PC-9 (cell line): ENCODE measurements at regions not wholly inside any gene's neighbourhood (a gene's known extent, or its start where the extent isn't known, plus 50 kb on each side); places are given as distances from the start of the nearest gene placed in this dataset.
A peak's percentile ranks its signal among the peaks of the same experiment; 100 is the strongest.

Experiments used
- BruUV-seq: library from RNA; stranded (reverse); fragments of 400-500 nt; replicated peaks from 2 replicates; lab custom pipeline; 2021; lab: Mats Ljungman, UMichigan
- CTCF ChIA-PET: fragments of 300-600 bp; sonication (Branson Sonifier 250); formaldehyde crosslinking; loops from one replicate; lab custom pipeline; 2022; ENCODE audit warnings: antibody characterized with exemption; lab: Charles Lee
- POLR2A ChIA-PET: fragments of 300-600 bp; sonication (Branson Sonifier 250); formaldehyde crosslinking; loops from one replicate; lab custom pipeline; 2022; ENCODE audit warnings: antibody characterized with exemption; ENCODE audit not compliant: unreplicated experiment; lab: Charles Lee
- DNase-seq, 2 experiments: peaks; one replicate each; pipeline versions ENCODE4 v3.0.0 to v3.0.0-alpha.2; 2015 to 2022; ENCODE audit warnings: mixed read lengths in 1 of 2
- H2AFZ ChIP-seq: fragments of 200-600 bp; sonication (generic); 2 replicates; pipeline ENCODE4 v1.8.1; 2017; ENCODE audit warnings: antibody characterized with exemption
- H3F3A ChIP-seq: fragments of 200-600 bp; sonication (generic); 2 replicates; pipeline ENCODE4 v1.8.1; 2017; ENCODE audit warnings: antibody characterized with exemption, mild to moderate bottlenecking, low read depth; ENCODE audit not compliant: insufficient read depth
- H3K27ac ChIP-seq: fragments of 200-600 bp; sonication (generic); 2 replicates; pipeline ENCODE4 v1.6.1; 2016; ENCODE audit warnings: mixed run types
- H3K27me3 ChIP-seq: fragments of 200-600 bp; sonication (generic); 2 replicates; pipeline ENCODE4 v1.6.1; 2016; ENCODE audit warnings: low read depth, mixed run types; ENCODE audit not compliant: insufficient read depth
- H3K36me3 ChIP-seq: fragments of 200-600 bp; sonication (generic); 2 replicates; pipeline ENCODE4 v1.6.1; 2016; ENCODE audit warnings: low read depth, mixed run types
- H3K4me1 ChIP-seq: fragments of 200-600 bp; sonication (generic); replicated peaks from 2 replicates; pipeline ENCODE4 v1.6.1; 2016; ENCODE audit warnings: mixed run types; ENCODE audit not compliant: insufficient read depth
- H3K4me2 ChIP-seq: fragments of 200-600 bp; sonication (generic); 2 replicates; pipeline ENCODE4 v1.6.1; 2017; ENCODE audit warnings: mixed run types
- H3K4me3 ChIP-seq: fragments of 200-600 bp; sonication (generic); 2 replicates; pipeline ENCODE4 v1.6.1; 2016; ENCODE audit warnings: mixed run types
- H3K79me2 ChIP-seq: fragments of 200-600 bp; sonication (generic); 2 replicates; pipeline ENCODE4 v1.6.1; 2017; ENCODE audit warnings: low read depth, mixed run types
- H3K9me2 ChIP-seq: fragments of 200-600 bp; sonication (generic); 2 replicates; pipeline ENCODE4 v1.8.1; 2017; ENCODE audit warnings: mild to moderate bottlenecking; ENCODE audit not compliant: insufficient read depth
- H3K9me3 ChIP-seq: fragments of 200-600 bp; sonication (generic); 2 replicates; pipeline ENCODE4 v1.8.1; 2016; ENCODE audit warnings: low read depth; ENCODE audit not compliant: insufficient read depth
- H4K20me1 ChIP-seq: fragments of 200-600 bp; sonication (generic); 2 replicates; pipeline ENCODE4 v1.8.1; 2017; ENCODE audit not compliant: insufficient read depth
- EZH2 ChIP-seq: fragments of 200-600 bp; sonication (generic); IDR thresholded peaks from 2 replicates; pipeline ENCODE4 v1.8.0; 2017; ENCODE audit warnings: antibody characterized with exemption, low read depth
- intact Hi-C: fragments of 100-400 bp; cut with micrococcal nuclease; formaldehyde crosslinking; loops from one replicate; pipeline ENCODE4 v1.10.0; 2022; ENCODE audit not compliant: unreplicated experiment
- TF ChIP-seq, protein P1 (sequence below): fragments of 200-600 bp; sonication (generic); conservative IDR thresholded peaks from 2 replicates; pipeline ENCODE4 v1.6.1; 2017; ENCODE audit warnings: mixed run types, antibody characterized with exemption, mild to moderate bottlenecking, moderate library complexity

DNA sequence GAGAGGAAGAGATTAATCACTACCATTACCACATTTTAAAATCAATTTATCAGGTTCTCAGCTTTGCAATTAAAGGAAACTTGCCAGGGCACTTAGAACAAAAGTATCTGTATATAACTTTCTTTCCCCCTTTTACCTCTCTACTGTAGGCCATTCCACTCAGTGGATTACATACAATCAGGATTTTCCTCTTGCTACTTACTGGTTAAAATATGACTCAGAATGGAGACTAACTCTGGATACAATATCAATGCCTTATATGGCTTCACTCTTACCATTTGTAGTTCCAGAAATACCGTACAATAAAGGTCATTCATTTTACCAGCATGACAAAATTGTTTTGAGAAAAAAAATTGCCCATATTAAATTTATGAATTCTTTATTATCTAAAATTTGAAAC, 706.8 kb downstream of the KCNA4 start:
- H3K9me2 ChIP-seq = peaks cover 7% of the 10 kb centered on the region; the same call in 1 of the 2 replicates
- H3K79me2 ChIP-seq = no peaks in the 10 kb centered on the region
- H3K36me3 ChIP-seq = no peaks in the 10 kb centered on the region
- no peak overlapping the region for H3K4me2 ChIP-seq
- DNase-seq = no peak
- H3K27me3 ChIP-seq = no peaks in the 10 kb centered on the region
- H3K4me1 ChIP-seq = no peaks in the 10 kb centered on the region
- ChIA-PET POLR2A (no interaction called here), CTCF (no interaction called here)
- peak overlapping the region; percentile 2; the same call in 1 of the 2 replicates for H2AFZ ChIP-seq
- BruUV-seq = no TSS peak
- TF ChIP-seq EZH2 = no peak
- TF ChIP-seq, protein P1, sequence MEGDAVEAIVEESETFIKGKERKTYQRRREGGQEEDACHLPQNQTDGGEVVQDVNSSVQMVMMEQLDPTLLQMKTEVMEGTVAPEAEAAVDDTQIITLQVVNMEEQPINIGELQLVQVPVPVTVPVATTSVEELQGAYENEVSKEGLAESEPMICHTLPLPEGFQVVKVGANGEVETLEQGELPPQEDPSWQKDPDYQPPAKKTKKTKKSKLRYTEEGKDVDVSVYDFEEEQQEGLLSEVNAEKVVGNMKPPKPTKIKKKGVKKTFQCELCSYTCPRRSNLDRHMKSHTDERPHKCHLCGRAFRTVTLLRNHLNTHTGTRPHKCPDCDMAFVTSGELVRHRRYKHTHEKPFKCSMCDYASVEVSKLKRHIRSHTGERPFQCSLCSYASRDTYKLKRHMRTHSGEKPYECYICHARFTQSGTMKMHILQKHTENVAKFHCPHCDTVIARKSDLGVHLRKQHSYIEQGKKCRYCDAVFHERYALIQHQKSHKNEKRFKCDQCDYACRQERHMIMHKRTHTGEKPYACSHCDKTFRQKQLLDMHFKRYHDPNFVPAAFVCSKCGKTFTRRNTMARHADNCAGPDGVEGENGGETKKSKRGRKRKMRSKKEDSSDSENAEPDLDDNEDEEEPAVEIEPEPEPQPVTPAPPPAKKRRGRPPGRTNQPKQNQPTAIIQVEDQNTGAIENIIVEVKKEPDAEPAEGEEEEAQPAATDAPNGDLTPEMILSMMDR = no peak
- H3K9me3 ChIP-seq = 0 out of 2 replicates have a peak, but pooled peaks cover 5% of the 10 kb centered on the region
- H3K27ac ChIP-seq = no peak overlapping the region
- no peaks in the 10 kb centered on the region for H4K20me1 ChIP-seq
- intact Hi-C loops = no loop called here
- H3K4me3 ChIP-seq = no peak overlapping the region
- no peaks in the 10 kb centered on the region for H3F3A ChIP-seq

DNA sequence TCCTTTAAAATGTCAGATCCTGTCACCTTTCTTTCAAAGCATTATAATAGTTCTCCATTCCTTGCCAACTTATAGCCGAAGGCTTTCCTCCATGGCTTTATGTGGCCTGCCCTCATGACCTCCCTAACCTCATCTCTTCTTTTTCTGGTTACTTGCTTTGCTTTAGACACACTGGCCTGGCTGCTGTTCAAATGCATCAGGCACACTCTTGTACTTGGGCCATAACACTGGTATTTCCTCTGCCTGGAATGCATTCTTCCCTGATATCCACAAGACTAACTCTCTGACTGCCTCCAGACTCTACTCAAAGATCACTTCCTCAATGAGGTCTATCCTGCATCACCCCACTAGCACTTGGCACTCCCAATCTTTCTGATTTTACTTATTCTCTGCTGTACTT, 710.3 kb downstream of the KCNA4 start:
- ChIA-PET CTCF (no interaction called here), POLR2A (interaction anchor here (0.7 kb wide), 1 partner anchor 23 kb away, joined by 4 read pairs; no protein-coding TSS in a partner anchor)
- 0 out of 2 replicates have a peak, but pooled peaks cover 1% of the 10 kb centered on the region for H3K9me3 ChIP-seq
- H3K4me3 ChIP-seq = no peak overlapping the region
- BruUV-seq = no TSS peak
- TF ChIP-seq EZH2 = no peak
- TF ChIP-seq, protein P1 = no peak
- H3K79me2 ChIP-seq = no peaks in the 10 kb centered on the region
- no peaks in the 10 kb centered on the region for H3K27me3 ChIP-seq
- H3K4me2 ChIP-seq = no peak overlapping the region
- intact Hi-C loops = no loop called here
- H3K36me3 ChIP-seq = no peaks in the 10 kb centered on the region
- no peaks in the 10 kb centered on the region for H3F3A ChIP-seq
- no peaks in the 10 kb centered on the region for H4K20me1 ChIP-seq
- no peaks in the 10 kb centered on the region; the same call in 1 of the 2 replicates for H3K9me2 ChIP-seq
- no peak overlapping the region for H2AFZ ChIP-seq
- no peak overlapping the region for H3K27ac ChIP-seq
- peak in 1 of 2 experiments; percentile 38 for DNase-seq
- no peaks in the 10 kb centered on the region for H3K4me1 ChIP-seq

DNA sequence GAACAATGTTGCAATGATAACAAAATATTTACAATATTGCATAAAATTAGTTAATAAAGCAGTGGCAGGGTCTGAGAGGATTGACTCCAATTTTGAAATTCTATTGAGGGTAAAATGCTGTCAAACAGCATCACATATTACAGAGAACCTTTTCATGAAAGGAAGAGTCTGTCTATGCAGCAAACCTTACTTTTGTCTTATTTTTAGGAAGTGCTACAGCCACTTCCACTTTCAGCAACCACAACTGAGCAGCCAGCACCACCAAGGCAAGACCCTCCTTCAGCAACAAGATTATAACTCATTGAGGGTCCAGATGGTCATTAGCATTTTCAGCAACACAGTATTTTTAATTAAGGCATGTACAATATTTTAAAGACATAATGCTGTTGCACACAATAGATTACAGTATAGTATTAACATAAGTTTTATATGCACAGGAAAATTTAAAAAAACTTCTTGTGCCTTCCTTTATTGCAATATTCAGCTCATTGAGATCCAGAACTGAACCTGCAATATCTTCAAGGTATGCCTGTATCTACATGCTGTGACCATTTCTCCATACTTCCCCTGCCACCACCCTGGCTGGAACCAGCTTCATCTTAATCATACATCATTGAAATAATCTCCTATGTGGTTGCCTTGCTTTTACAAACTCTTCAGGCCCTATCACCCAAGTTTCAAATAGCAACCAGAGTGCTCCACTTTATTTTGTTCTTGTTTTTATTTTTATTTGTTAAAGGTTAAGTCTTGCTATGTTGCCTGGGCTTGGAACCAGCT, 711.2 kb downstream of the KCNA4 start:
- no TSS peak for BruUV-seq
- H3K4me1 ChIP-seq = no peaks in the 10 kb centered on the region
- H3K4me3 ChIP-seq = no peak overlapping the region
- no peaks in the 10 kb centered on the region for H3F3A ChIP-seq
- H2AFZ ChIP-seq = no peak overlapping the region
- H3K27ac ChIP-seq = no peak overlapping the region
- H3K4me2 ChIP-seq = no peak overlapping the region
- TF ChIP-seq, protein P1 = no peak
- TF ChIP-seq EZH2 = no peak
- DNase-seq = no peak
- no peaks in the 10 kb centered on the region; the same call in 1 of the 2 replicates for H3K9me2 ChIP-seq
- H3K36me3 ChIP-seq = no peaks in the 10 kb centered on the region
- intact Hi-C loops = no loop called here
- ChIA-PET POLR2A (no interaction called here), CTCF (no interaction called here)
- H4K20me1 ChIP-seq = no peaks in the 10 kb centered on the region
- H3K79me2 ChIP-seq = no peaks in the 10 kb centered on the region
- H3K9me3 ChIP-seq = no peaks in the 10 kb centered on the region
- H3K27me3 ChIP-seq = no peaks in the 10 kb centered on the region
